H9 (cell line): ENCODE measurements at regions not wholly inside any gene's neighbourhood (a gene's known extent, or its start where the extent isn't known, plus 50 kb on each side); places are given as distances from the start of the nearest gene placed in this dataset.

Source experiments
- DNase-seq: peaks from one replicate; pipeline ENCODE4 v3.0.0-alpha.2; 2017
- H2AFZ ChIP-seq: one replicate; pipeline ENCODE4 v1.6.1; 2013; ENCODE audit warnings: mild to moderate bottlenecking, low read length, control low read depth, moderate library complexity
- H2AK5ac ChIP-seq: 2 replicates; pipeline ENCODE4 v1.6.1; 2013; ENCODE audit warnings: low read length, control low read depth, mixed read lengths; ENCODE audit not compliant: insufficient read length
- H2BK120ac ChIP-seq: one replicate; pipeline ENCODE4 v1.6.1; 2013; ENCODE audit warnings: low read depth, mild to moderate bottlenecking, low read length, control low read depth, inconsistent platforms; ENCODE audit not compliant: poor library complexity, severe bottlenecking
- H2BK12ac ChIP-seq: 2 replicates; pipeline ENCODE4 v1.6.1; 2013; ENCODE audit warnings: low read length, control low read depth, mixed read lengths, low read depth; ENCODE audit not compliant: insufficient read length
- H2BK15ac ChIP-seq: 2 replicates; pipeline ENCODE4 v1.6.1; 2013; ENCODE audit warnings: low read depth, low read length, control low read depth
- H2BK20ac ChIP-seq: one replicate; pipeline ENCODE4 v1.6.1; 2013; ENCODE audit warnings: low read depth, mild to moderate bottlenecking, low read length, control low read depth, inconsistent platforms; ENCODE audit not compliant: poor library complexity, severe bottlenecking
- H2BK5ac ChIP-seq: 2 replicates; pipeline ENCODE4 v1.6.1; 2013; ENCODE audit warnings: low read length, control low read depth, mixed read lengths; ENCODE audit not compliant: insufficient read length
- H3K14ac ChIP-seq: 2 replicates; pipeline ENCODE4 v1.6.1; 2013; ENCODE audit warnings: low read length, control low read depth; ENCODE audit not compliant: insufficient read depth
- H3K18ac ChIP-seq: 2 replicates; pipeline ENCODE4 v1.6.1; 2013; ENCODE audit warnings: low read depth, mild to moderate bottlenecking, mixed read lengths, low read length, control low read depth; ENCODE audit not compliant: insufficient read length
- H3K23ac ChIP-seq: 2 replicates; pipeline ENCODE4 v1.6.1; 2013; ENCODE audit warnings: low read length, control low read depth, mixed read lengths, low read depth; ENCODE audit not compliant: insufficient read length
- H3K23me2 ChIP-seq: 2 replicates; pipeline ENCODE4 v1.6.1; 2013; ENCODE audit warnings: low read depth, mild to moderate bottlenecking, mixed read lengths, low read length, control low read depth; ENCODE audit not compliant: insufficient read length, poor library complexity, severe bottlenecking
- H3K27ac ChIP-seq: 2 replicates; pipeline ENCODE4 v1.5.1; 2013; ENCODE audit warnings: low read length, control low read depth, mixed read lengths, low read depth; ENCODE audit not compliant: insufficient read length
- H3K27me3 ChIP-seq: 2 replicates; pipeline ENCODE4 v1.6.1; 2013; ENCODE audit warnings: low read length, control low read depth, inconsistent platforms; ENCODE audit not compliant: insufficient read depth
- H3K4ac ChIP-seq: 2 replicates; pipeline ENCODE4 v1.6.1; 2013; ENCODE audit warnings: low read depth, mild to moderate bottlenecking, control low read depth, inconsistent platforms, low read length, moderate library complexity
- H3K4me1 ChIP-seq: 2 replicates; pipeline ENCODE4 v1.6.1; 2013; ENCODE audit warnings: low read length, control low read depth, inconsistent platforms; ENCODE audit not compliant: insufficient read depth
- H3K4me2 ChIP-seq: 2 replicates; pipeline ENCODE4 v1.6.1; 2013; ENCODE audit warnings: low read length, control low read depth, mixed read lengths; ENCODE audit not compliant: insufficient read length, insufficient read depth
- H3K56ac ChIP-seq: 2 replicates; pipeline ENCODE4 v1.6.1; 2013; ENCODE audit warnings: low read depth, mild to moderate bottlenecking, mixed read lengths, low read length, control low read depth; ENCODE audit not compliant: insufficient read length
- H3K79me1 ChIP-seq: 2 replicates; pipeline ENCODE4 v1.6.1; 2013; ENCODE audit warnings: low read depth, mild to moderate bottlenecking, moderate library complexity, low read length, control low read depth, inconsistent platforms; ENCODE audit not compliant: insufficient read depth, poor library complexity, severe bottlenecking
- H3K79me2 ChIP-seq: 2 replicates; pipeline ENCODE4 v1.6.1; 2013; ENCODE audit warnings: low read length, control low read depth, inconsistent platforms; ENCODE audit not compliant: insufficient read depth
- H3K9ac ChIP-seq: 2 replicates; pipeline ENCODE4 v1.6.1; 2013; ENCODE audit warnings: low read length, control low read depth, mixed read lengths; ENCODE audit not compliant: insufficient read length; ENCODE audit errors: extremely low read depth
- H3K9me3 ChIP-seq: one replicate; pipeline ENCODE4 v1.6.1; 2013; ENCODE audit warnings: low read depth, low read length, inconsistent platforms; ENCODE audit not compliant: control insufficient read depth
- H3T11ph ChIP-seq: one replicate; pipeline ENCODE4 v1.6.1; 2013; ENCODE audit warnings: mild to moderate bottlenecking, low read length, control low read depth, inconsistent platforms
- H4K20me1 ChIP-seq: one replicate; pipeline ENCODE4 v1.6.1; 2013; ENCODE audit not compliant: control insufficient read depth, insufficient read length, insufficient read depth
- H4K5ac ChIP-seq: 2 replicates; pipeline ENCODE4 v1.6.1; 2013; ENCODE audit warnings: low read depth, mild to moderate bottlenecking, mixed read lengths, low read length, control low read depth; ENCODE audit not compliant: insufficient read length
- H4K8ac ChIP-seq: replicated peaks from 2 replicates; pipeline ENCODE4 v1.6.1; 2013; ENCODE audit warnings: low read length, control low read depth, mixed read lengths, low read depth; ENCODE audit not compliant: insufficient read length
- H4K91ac ChIP-seq: 2 replicates; pipeline ENCODE4 v1.6.1; 2013; ENCODE audit warnings: low read depth, mild to moderate bottlenecking, moderate library complexity, mixed read lengths, low read length, control low read depth; ENCODE audit not compliant: insufficient read length
- H3K27ac Mint-ChIP-seq, 3 experiments: 2 replicates in 2 of 3; 3 replicates in 1 of 3; pipeline ENCODE4 v1.8.0; 2020 to 2021; ENCODE audit warnings: mixed read lengths in 3 of 3, mild to moderate bottlenecking in 1 of 3, moderate library complexity in 1 of 3
- H3K27me3 Mint-ChIP-seq: 2 replicates; pipeline ENCODE4 v1.8.0; 2021; ENCODE audit warnings: low read depth, mild to moderate bottlenecking, moderate library complexity, mixed read lengths
- H3K36me3 Mint-ChIP-seq, 3 experiments: 2 replicates in 2 of 3; 3 replicates in 1 of 3; pipeline ENCODE4 v1.8.0; 2020 to 2021; ENCODE audit warnings: low read depth in 3 of 3, mixed read lengths in 3 of 3; ENCODE audit not compliant: insufficient read depth in 1 of 3
- H3K4me1 Mint-ChIP-seq, 2 experiments: 2 replicates each; pipeline ENCODE4 v1.8.0; 2020; ENCODE audit warnings: mixed read lengths in 2 of 2
- H3K4me3 Mint-ChIP-seq, 2 experiments: 2 replicates in 1 of 2; 3 replicates in 1 of 2; pipeline ENCODE4 v1.8.0; 2020 to 2021; ENCODE audit warnings: mild to moderate bottlenecking in 2 of 2, mixed read lengths in 2 of 2, moderate library complexity in 1 of 2
- H3K9me3 Mint-ChIP-seq, 2 experiments: 2 replicates in 1 of 2; 3 replicates in 1 of 2; pipeline ENCODE4 v1.8.0; 2020; ENCODE audit warnings: mild to moderate bottlenecking in 2 of 2, mixed read lengths in 2 of 2, moderate library complexity in 1 of 2
- CTCF ChIP-seq: fragments of 200-600 bp; sonication (generic); conservative IDR thresholded peaks from 3 replicates; pipeline ENCODE4 v1.8.0; 2021; ENCODE audit warnings: antibody characterized with exemption, mild to moderate bottlenecking
- WGBS: extraction: QIAGEN DNeasy Blood & Tissue Kit; methylation state at CpG from one replicate; pipeline ENCODE4 v1.1.7; 2013; ENCODE audit warnings: missing lambda C conversion rate, low lambda C conversion rate, mixed read lengths; ENCODE audit not compliant: insufficient read length; ENCODE audit errors: extremely low coverage; 5-methylcytosine and 5-hydroxymethylcytosine counted together

DNA sequence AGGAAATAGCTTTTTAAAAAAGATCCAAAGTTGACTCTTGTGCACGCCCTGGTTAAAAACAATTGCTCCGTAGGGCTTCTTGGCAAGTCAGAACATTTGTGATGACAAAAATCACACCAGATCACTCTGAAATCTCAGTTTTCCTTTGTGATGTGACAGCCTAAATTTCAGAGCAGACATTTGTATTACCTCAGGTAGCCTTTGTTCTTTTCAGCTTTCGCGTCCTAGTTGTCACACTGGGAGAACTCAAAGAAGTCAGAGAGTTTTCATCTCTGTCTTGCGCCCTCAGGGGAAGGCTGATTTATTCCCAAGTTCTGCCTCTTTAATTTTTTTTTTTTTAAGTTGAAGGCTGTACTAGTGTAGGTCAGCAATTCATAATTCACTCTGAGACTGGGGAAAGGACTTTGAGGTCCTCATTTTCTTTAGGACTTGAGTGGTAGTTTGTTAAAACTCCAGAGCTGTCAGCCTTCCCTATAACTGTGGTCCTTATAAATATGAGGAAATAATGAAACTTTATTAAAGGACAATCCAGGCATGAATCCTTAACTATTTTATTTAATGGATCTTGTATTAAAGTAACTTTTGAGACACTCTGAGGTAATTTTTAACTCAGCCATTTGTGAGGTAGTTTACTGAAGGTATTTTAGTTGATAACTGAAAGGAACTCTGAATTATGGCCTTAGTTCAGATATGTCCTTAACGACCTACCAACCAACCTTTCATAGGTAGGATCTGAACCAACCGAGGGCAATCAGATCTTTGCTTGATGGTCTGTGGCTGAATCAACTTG lies 525.1 kb upstream of the FAM98A start:
- no peak overlapping the region for H3K56ac ChIP-seq
- no peak for TF ChIP-seq CTCF
- H3K27me3 ChIP-seq, result no peaks in the 10 kb centered on the region
- DNase-seq, result no peak
- no CpG with 5 or more reads among the region's 7 CpGs for WGBS
- H3K9me3 Mint-ChIP-seq, result peaks cover 6 to 7% of the 10 kb centered on the region in 2 experiments; a peak in 2 of 5 replicates
- peaks cover 0 to 3% of the 10 kb centered on the region in 2 experiments; a peak in 1 of 4 replicates for H3K4me1 Mint-ChIP-seq
- no peaks in the 10 kb centered on the region for H4K20me1 ChIP-seq
- no peaks in the 10 kb centered on the region for H3K79me1 ChIP-seq
- H4K8ac ChIP-seq, result no peak overlapping the region
- H2BK12ac ChIP-seq, result no peak overlapping the region
- no peak overlapping the region for H2BK20ac ChIP-seq
- no peak overlapping the region for H2BK15ac ChIP-seq
- H3K27ac ChIP-seq, result no peak overlapping the region
- H3T11ph ChIP-seq, result no peak overlapping the region
- H3K4me1 ChIP-seq, result no peaks in the 10 kb centered on the region
- peaks cover 0 to 10% (median 2%) of the 10 kb centered on the region in 3 experiments; a peak in 2 of 7 replicates for H3K36me3 Mint-ChIP-seq
- no peak overlapping the region for H3K27ac Mint-ChIP-seq
- H3K27me3 Mint-ChIP-seq, result no peaks in the 10 kb centered on the region
- H2AFZ ChIP-seq, result no peak overlapping the region
- H3K4ac ChIP-seq, result no peak overlapping the region
- no peak overlapping the region for H3K4me3 Mint-ChIP-seq
- H3K9me3 ChIP-seq, result no peaks in the 10 kb centered on the region
- no peak overlapping the region for H2BK5ac ChIP-seq
- H3K23ac ChIP-seq, result no peak overlapping the region
- H3K18ac ChIP-seq, result no peak overlapping the region
- no peak overlapping the region for H3K14ac ChIP-seq
- no peak overlapping the region for H3K4me2 ChIP-seq
- no peaks in the 10 kb centered on the region for H3K23me2 ChIP-seq
- H2AK5ac ChIP-seq, result no peak overlapping the region
- no peak overlapping the region for H3K9ac ChIP-seq
- H3K79me2 ChIP-seq, result no peaks in the 10 kb centered on the region
- no peak overlapping the region for H4K91ac ChIP-seq
- no peak overlapping the region for H4K5ac ChIP-seq
- H2BK120ac ChIP-seq, result no peak overlapping the region
